Fibroblast of pulmonary artery (primary cell): ENCODE measurements at regions not wholly inside any gene's neighbourhood (a gene's known extent, or its start where the extent isn't known, plus 50 kb on each side); places are given as distances from the start of the nearest gene placed in this dataset.

ENCODE experiments used
- DNase-seq: peaks from one replicate; pipeline ENCODE4 v3.0.0-alpha.2; 2010; ENCODE audit warnings: low read depth
- H3K4me3 ChIP-seq: replicated peaks from 2 replicates; pipeline ENCODE4 v1.5.1; 2011; ENCODE audit warnings: low read depth, mild to moderate bottlenecking, control low read depth, low read length, moderate library complexity
- TF ChIP-seq, protein P1 (sequence below): IDR thresholded peaks from 2 replicates; pipeline ENCODE4 v1.5.1; 2011; ENCODE audit warnings: mild to moderate bottlenecking, control low read depth, low read length, inconsistent platforms; ENCODE audit errors: missing control alignments

DNA sequence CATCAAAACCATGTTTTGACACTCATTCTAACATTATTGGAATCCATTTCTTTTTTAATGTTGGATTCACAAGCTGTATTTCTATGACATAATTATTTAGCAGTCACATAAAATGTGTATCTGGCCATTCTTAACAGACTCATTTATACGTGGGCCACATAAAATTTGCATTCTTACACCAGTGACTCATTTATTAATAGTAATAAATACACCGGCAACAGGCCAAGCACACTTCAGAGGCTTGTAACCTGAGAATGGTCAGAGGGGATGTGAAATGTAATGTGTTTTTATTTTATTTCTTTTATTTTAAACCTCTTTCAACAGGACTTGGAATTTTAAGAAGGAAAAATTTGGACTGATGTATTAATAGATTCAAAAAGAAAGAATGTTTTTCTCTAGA lies 384.9 kb upstream of the RARB start:
- no peak for DNase-seq
- no peak overlapping the region for H3K4me3 ChIP-seq
- TF ChIP-seq, protein P1, sequence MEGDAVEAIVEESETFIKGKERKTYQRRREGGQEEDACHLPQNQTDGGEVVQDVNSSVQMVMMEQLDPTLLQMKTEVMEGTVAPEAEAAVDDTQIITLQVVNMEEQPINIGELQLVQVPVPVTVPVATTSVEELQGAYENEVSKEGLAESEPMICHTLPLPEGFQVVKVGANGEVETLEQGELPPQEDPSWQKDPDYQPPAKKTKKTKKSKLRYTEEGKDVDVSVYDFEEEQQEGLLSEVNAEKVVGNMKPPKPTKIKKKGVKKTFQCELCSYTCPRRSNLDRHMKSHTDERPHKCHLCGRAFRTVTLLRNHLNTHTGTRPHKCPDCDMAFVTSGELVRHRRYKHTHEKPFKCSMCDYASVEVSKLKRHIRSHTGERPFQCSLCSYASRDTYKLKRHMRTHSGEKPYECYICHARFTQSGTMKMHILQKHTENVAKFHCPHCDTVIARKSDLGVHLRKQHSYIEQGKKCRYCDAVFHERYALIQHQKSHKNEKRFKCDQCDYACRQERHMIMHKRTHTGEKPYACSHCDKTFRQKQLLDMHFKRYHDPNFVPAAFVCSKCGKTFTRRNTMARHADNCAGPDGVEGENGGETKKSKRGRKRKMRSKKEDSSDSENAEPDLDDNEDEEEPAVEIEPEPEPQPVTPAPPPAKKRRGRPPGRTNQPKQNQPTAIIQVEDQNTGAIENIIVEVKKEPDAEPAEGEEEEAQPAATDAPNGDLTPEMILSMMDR: no peak

- TF ChIP-seq, protein P1: no peak
- no peak overlapping the region for H3K4me3 ChIP-seq
- DNase-seq: no peak
These were observed 384.3 kb upstream of the RARB start for GRCh38 chr3:25043749-25044148.

DNA sequence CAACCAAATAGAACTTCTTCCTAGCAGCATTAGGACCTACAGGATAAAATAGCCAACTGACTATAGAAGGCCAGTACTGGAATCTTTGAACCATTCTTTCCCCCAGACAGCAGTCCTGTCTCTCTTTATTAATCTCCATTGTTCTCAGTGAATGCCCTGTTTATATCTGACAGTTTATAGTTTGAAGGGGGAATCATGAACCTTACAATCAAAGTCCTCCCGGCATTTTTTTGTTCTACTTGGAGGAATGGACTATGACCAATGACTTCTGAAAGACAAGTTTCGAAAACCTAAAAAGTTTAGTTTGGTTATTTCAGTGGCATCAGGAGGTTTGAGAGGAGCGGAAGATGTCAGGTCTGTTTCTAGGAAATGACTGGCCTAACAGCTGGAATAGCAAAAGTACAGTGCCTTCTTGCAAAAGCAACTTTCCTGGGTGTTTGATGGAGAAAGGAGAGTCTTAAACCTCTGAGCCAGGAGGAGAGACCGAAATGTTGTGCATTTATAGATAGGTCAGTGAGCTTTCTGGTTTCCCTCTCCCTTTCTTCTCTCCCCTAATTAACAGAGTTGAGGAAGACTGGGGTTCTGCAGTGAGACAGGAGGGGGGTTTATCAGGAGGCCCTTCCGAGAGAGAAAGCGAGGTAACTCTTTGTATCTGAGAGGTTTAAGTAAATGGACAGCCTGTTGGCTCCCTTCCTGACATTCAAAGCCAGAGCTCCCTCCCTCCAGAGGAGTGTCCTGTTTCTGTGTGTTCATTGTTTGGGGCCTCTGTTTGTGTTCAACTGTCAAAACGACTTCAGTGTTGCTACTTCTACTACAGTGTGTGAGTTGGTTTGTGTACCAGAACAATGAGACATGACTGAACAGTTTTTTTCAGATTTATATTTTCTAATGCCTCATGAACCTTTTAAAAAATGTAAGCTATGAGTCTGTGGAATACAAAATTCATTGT lies 383.0 kb upstream of the RARB start:
- peak; percentile 22 for DNase-seq

DNA sequence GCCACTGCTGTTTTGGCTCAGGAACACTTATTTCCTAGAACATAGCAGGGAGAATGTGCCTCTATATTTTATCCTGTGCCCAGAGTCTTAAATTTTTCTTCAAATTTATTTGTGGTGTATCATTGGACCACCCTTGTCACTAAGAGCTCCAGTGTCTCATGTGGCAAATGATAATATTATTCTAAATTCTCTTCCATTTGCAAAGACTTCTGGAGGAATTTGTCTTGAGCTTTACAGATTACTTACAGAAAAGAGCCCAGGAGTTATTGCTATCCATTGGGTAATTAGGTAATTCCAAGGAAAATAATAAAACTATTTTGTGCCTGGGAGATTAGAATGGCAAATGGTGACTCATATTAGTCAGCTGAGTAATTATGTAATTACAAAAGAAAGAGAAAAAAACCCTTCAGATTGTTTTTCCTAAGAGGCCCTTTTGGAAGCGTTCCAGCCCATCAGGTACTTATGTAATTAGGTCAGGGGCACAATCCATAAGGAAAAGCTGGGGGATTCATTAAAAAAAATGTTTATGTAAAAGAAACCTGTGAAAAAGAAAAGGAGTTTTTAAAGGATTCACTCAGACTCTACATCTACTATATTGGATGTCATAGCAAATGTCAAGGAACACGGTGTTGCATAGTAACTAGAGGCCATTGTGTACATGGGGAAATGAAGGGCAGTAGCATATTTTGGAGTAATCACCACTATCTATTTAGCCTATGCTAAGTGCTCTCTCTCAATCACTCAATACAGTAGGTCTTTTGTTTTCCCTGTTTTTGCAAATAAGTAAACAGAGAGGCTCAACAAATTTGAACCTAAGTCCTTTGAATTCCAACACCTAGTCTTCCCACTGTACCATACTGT lies 380.9 kb upstream of the RARB start:
- TF ChIP-seq, protein P1: no peak
- H3K4me3 ChIP-seq: no peak overlapping the region
- peak; percentile 29 for DNase-seq

More for the DNA sequence above, 383.0 kb upstream of the RARB start:
- no peak overlapping the region for H3K4me3 ChIP-seq
- TF ChIP-seq, protein P1: no peak

- TF ChIP-seq, protein P1: no peak
- no peak overlapping the region for H3K4me3 ChIP-seq
- no peak for DNase-seq
These were observed 378.8 kb upstream of the RARB start for GRCh38 chr3:25049304-25049703.

GRCh38 chr3:25053360-25053759 lies 374.7 kb upstream of the RARB start:
- H3K4me3 ChIP-seq: no peak overlapping the region
- no peak for DNase-seq
- TF ChIP-seq, protein P1: no peak
